Transverse colon (tissue), 4 donors: ENCODE measurements at regions not wholly inside any gene's neighbourhood (a gene's known extent, or its start where the extent isn't known, plus 50 kb on each side); places are given as distances from the start of the nearest gene placed in this dataset.

Experiments used
- DNase-seq: peaks from one replicate; pipeline ENCODE4 v3.0.0-alpha.2; 2019
- H3K27ac ChIP-seq, 4 donors: fragments of 200-600 bp; sonication (generic); 2 replicates each; pipeline ENCODE4 v1.5.1; 2016 to 2018; ENCODE audit warnings: inconsistent platforms in 4 of 4
- H3K27me3 ChIP-seq: fragments of 200-600 bp; sonication (generic); 2 replicates; pipeline ENCODE4 v1.5.1; 2017; ENCODE audit warnings: inconsistent platforms
- H3K36me3 ChIP-seq, 4 donors: fragments of 200-600 bp; sonication (generic); 2 replicates each; pipeline ENCODE4 v1.5.1; 2017 to 2019; ENCODE audit warnings: inconsistent platforms in 4 of 4
- H3K4me1 ChIP-seq, 4 donors: fragments of 200-600 bp; sonication (generic); 2 replicates each; pipeline ENCODE4 v1.5.1; 2017 to 2020; ENCODE audit warnings: inconsistent platforms in 4 of 4
- H3K4me3 ChIP-seq, 4 donors: fragments of 200-600 bp; sonication (generic); 1 replicate in 1 of 4; 2 replicates in 3 of 4; pipeline versions ENCODE4 v1.5.1 to v1.6.1; 2017 to 2019; ENCODE audit warnings: inconsistent platforms in 4 of 4
- H3K9me3 ChIP-seq, 2 donors: fragments of 200-600 bp; sonication (generic); 2 replicates each; pipeline ENCODE4 v1.5.1; 2017 to 2019; ENCODE audit warnings: inconsistent platforms in 2 of 2
- CTCF ChIP-seq, 5 experiments: fragments of 200-600 bp in 3 of 5; fragments of 450-650 bp in 2 of 5; sonication (generic) in 3 of 5; IDR thresholded peaks; 1 replicate in 2 of 5; 2 replicates in 3 of 5; pipeline ENCODE4 v1.5.1; 2016 to 2017; ENCODE audit warnings: antibody characterized with exemption in 5 of 5, inconsistent platforms in 3 of 5, mild to moderate bottlenecking in 2 of 5, moderate library complexity in 1 of 5
- EP300 ChIP-seq: sonication (generic); formaldehyde crosslinking; IDR thresholded peaks from one replicate; pipeline ENCODE4 v1.6.1; 2017; ENCODE audit warnings: antibody characterized with exemption, low read depth
- POLR2A ChIP-seq: fragments of 450-650 bp; IDR thresholded peaks from one replicate; pipeline ENCODE4 v1.6.1; 2016; ENCODE audit warnings: antibody characterized with exemption, mild to moderate bottlenecking, moderate library complexity
- POLR2AphosphoS5 ChIP-seq, 3 donors: sonication (generic); formaldehyde crosslinking; IDR thresholded peaks; one replicate each; pipeline ENCODE4 v1.6.1; 2016; ENCODE audit warnings: antibody characterized with exemption in 3 of 3
- WGBS, 2 donors: methylation state at CpG; one replicate each; pipeline ENCODE4 v1.1.5; 2018; ENCODE audit warnings: low coverage in 1 of 2; 5-methylcytosine and 5-hydroxymethylcytosine counted together
- in situ Hi-C, 4 donors: fragments of 200-750 bp; cut with MboI; loops; one replicate each; pipeline versions ENCODE4 v1.15.0 to v1.15.1; 2017; ENCODE audit warnings: low sequenced_read_pairs in 3 of 4, low pct_ligation_motif_present in 1 of 4, low pct_unique_long_range_greater_than_20kb in 1 of 4
- intact Hi-C: fragments of 100-400 bp; cut with DNase I; formaldehyde crosslinking; loops from one replicate; pipeline ENCODE4 v1.15.1; 2023; ENCODE audit warnings: low total_unique reads

GRCh38 chr6:170010665-170011203 lies 259.3 kb downstream of the ERMARD start:
- no peak overlapping the region for H3K4me3 ChIP-seq
- H3K9me3 ChIP-seq, result no peaks in the 10 kb centered on the region
- intact Hi-C loops (no loop called here), in situ Hi-C loops (no loop called here)
- no peak overlapping the region for H3K27ac ChIP-seq
- no peak for DNase-seq
- no peaks in the 10 kb centered on the region for H3K4me1 ChIP-seq
- peaks cover 12% of the 10 kb centered on the region for H3K27me3 ChIP-seq
- TF ChIP-seq CTCF (IDR thresholded peaks at IDR 0.05) (no peak), EP300 (no peak), POLR2AphosphoS5 (IDR thresholded peaks at IDR 0.05) (no peak)
- no peaks in the 10 kb centered on the region for H3K36me3 ChIP-seq
- 89% methylated on average over 13 of the region's 13 CpGs; no CpG with 5 or more reads in 1 of the 2 donors for WGBS, 2 donors

GRCh38 chr6:170008294-170008785 lies 256.9 kb downstream of the ERMARD start:
- in situ Hi-C loops (no loop called here), intact Hi-C loops (no loop called here)
- TF ChIP-seq CTCF (IDR thresholded peaks at IDR 0.05), result no peak
- no peak for TF ChIP-seq EP300
- no peak for TF ChIP-seq POLR2AphosphoS5 (IDR thresholded peaks at IDR 0.05)
- no peak for TF ChIP-seq POLR2A
- WGBS, 2 donors, result 78 to 87% methylated on average over 4 to 16 of the region's 16 CpGs
- no peaks in the 10 kb centered on the region for H3K4me1 ChIP-seq
- no peak overlapping the region for H3K4me3 ChIP-seq
- no peaks in the 10 kb centered on the region for H3K36me3 ChIP-seq
- DNase-seq, result no peak
- no peaks in the 10 kb centered on the region for H3K9me3 ChIP-seq
- H3K27me3 ChIP-seq, result no peaks in the 10 kb centered on the region
- H3K27ac ChIP-seq, result no peak overlapping the region

DNA sequence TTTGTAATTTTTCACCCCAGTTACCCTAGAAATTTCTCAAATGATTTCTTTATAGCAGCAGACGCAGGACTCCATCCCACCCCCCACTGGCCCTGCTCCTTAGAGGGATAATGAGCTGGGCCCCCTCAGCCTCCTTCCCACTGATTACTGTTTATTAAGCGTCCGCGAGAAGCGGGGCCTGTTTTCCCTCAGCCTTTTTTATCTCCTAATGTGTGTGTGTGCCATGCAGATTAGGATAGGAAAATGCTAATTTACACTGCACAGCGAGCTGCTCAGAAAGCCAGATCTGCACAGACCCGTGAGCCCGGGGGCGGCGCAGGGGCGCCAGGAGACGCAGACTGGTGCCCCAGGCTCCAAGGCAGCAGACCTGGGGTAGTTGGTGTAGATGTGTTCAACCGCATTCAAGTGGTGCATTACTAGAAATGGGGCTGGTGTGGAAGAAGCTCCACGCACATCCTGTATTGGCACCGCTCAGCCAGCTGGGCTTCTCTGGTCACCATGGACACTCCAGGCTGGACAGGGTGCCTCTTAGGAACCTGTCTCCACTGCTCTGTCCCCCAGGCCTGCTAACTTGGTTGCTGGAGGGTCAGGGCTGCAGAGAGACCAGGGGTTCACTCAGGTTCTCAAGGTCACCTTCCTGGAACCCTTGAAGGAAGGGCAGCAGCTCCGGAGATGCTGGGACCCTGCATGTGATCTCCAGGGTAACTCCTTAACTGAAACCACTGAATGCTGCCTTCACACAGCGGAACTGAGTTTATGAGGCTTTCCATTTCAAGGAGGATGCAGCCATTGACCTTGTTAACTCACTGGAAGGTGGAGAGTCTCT lies 256.3 kb downstream of the ERMARD start:
- 68 to 79% methylated on average over 8 to 17 of the region's 17 CpGs for WGBS, 2 donors
- no peak overlapping the region for H3K4me3 ChIP-seq
- intact Hi-C loops, result no loop called here
- no peaks in the 10 kb centered on the region for H3K4me1 ChIP-seq
- H3K36me3 ChIP-seq, result no peaks in the 10 kb centered on the region
- no peaks in the 10 kb centered on the region for H3K9me3 ChIP-seq
- no peak overlapping the region for H3K27ac ChIP-seq
- H3K27me3 ChIP-seq, result no peaks in the 10 kb centered on the region
- TF ChIP-seq CTCF (IDR thresholded peaks at IDR 0.05) (no peak), POLR2A (no peak), POLR2AphosphoS5 (IDR thresholded peaks at IDR 0.05) (no peak), EP300 (no peak)
- in situ Hi-C loops, result no loop called here
- DNase-seq, result no peak

DNA sequence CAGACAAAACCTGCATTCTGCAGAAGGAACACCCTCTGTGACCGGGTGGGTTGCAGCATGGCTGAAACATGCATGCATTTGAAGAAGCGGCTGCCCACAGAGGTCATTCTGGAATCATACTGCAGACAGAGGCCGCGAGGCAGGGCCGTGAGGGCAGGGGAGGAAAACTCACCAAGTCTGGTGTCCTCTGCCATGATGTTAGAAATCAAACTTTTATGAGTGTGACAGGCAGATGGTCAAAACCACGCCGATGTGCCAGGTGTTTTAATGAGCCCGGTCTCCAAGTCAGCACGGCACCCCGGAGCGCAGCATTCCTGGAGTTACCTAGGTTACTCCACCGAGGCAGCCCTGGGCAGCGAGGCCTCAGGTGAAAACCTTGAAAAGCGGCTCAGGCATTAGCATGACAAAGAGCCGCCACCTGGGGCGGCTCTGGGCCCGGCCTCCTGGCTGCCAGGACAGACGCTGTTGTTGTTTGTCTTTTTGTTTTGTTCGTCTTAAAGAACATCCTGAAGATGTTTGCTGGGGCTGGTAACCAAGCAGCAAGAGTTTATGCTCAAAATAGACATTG lies 255.6 kb downstream of the ERMARD start:
- H3K27ac ChIP-seq, result no peak overlapping the region
- WGBS, 2 donors, result 62 to 89% methylated on average over 3 to 19 of the region's 19 CpGs
- no peaks in the 10 kb centered on the region for H3K27me3 ChIP-seq
- H3K4me3 ChIP-seq, result no peak overlapping the region
- H3K36me3 ChIP-seq, result no peaks in the 10 kb centered on the region
- intact Hi-C loops (no loop called here), in situ Hi-C loops (no loop called here)
- no peak for TF ChIP-seq POLR2A
- TF ChIP-seq EP300, result no peak
- no peak for TF ChIP-seq POLR2AphosphoS5 (IDR thresholded peaks at IDR 0.05)
- TF ChIP-seq CTCF (IDR thresholded peaks at IDR 0.05), result no peak
- H3K4me1 ChIP-seq, result no peaks in the 10 kb centered on the region
- H3K9me3 ChIP-seq, result no peaks in the 10 kb centered on the region
- DNase-seq, result no peak
